Dedifferentiated amniotic fluid mesenchymal stem cell (primary cell): ENCODE measurements at regions not wholly inside any gene's neighbourhood (a gene's known extent, or its start where the extent isn't known, plus 50 kb on each side); places are given as distances from the start of the nearest gene placed in this dataset.
"Not testable (repeated sequence)": the region's sequence is repeated elsewhere in the genome, so short reads cannot be mapped to it uniquely, and the experiment has no call there.

Experiments used
- DNase-seq: peaks from one replicate; pipeline ENCODE4 v3.0.0-alpha.2; 2016; ENCODE audit errors: extremely low spot score

- no peak for DNase-seq
These were observed 614.3 kb upstream of the MIS18BP1 start for GRCh38 chr14:45867046-45867894.

GRCh38 chr14:45838597-45838996, 585.6 kb upstream of the MIS18BP1 start:
- DNase-seq, result no peak

GRCh38 chr14:45819107-45819506, 566.1 kb upstream of the MIS18BP1 start:
- DNase-seq, result no peak

- DNase-seq, result no peak
These were observed 558.2 kb upstream of the MIS18BP1 start for GRCh38 chr14:45811155-45811554.

GRCh38 chr14:45810152-45810872, 557.3 kb upstream of the MIS18BP1 start:
- no peak for DNase-seq

- no peak for DNase-seq
These were observed 554.3 kb upstream of the MIS18BP1 start for GRCh38 chr14:45807178-45807899.

- no peak for DNase-seq
These were observed 546.5 kb upstream of the MIS18BP1 start for GRCh38 chr14:45799511-45799910.

- no peak for DNase-seq
These were observed 545.7 kb upstream of the MIS18BP1 start for GRCh38 chr14:45798659-45799058.

- DNase-seq, result not testable (repeated sequence)
These were observed 543.0 kb upstream of the MIS18BP1 start for GRCh38 chr14:45796006-45796405.

- DNase-seq, result no peak
These were observed 540.1 kb upstream of the MIS18BP1 start for GRCh38 chr14:45793081-45793480.

- DNase-seq, result no peak
These were observed 537.3 kb upstream of the MIS18BP1 start for GRCh38 chr14:45790293-45790692.

GRCh38 chr14:45787167-45787566, 534.2 kb upstream of the MIS18BP1 start:
- no peak for DNase-seq

GRCh38 chr14:45786266-45786665, 533.3 kb upstream of the MIS18BP1 start:
- DNase-seq, result no peak

- no peak for DNase-seq
These were observed 532.2 kb upstream of the MIS18BP1 start for GRCh38 chr14:45785240-45785639.

GRCh38 chr14:45766247-45766646, 513.2 kb upstream of the MIS18BP1 start:
- DNase-seq, result no peak

GRCh38 chr14:45757655-45758054, 504.7 kb upstream of the MIS18BP1 start:
- DNase-seq, result no peak

- not testable (repeated sequence) for DNase-seq
These were observed 503.4 kb upstream of the MIS18BP1 start for GRCh38 chr14:45756412-45756811.

GRCh38 chr14:45743884-45744283, 490.9 kb upstream of the MIS18BP1 start:
- DNase-seq, result no peak

GRCh38 chr14:45742187-45742586, 489.2 kb upstream of the MIS18BP1 start:
- DNase-seq, result no peak

GRCh38 chr14:45728434-45729225, 475.6 kb upstream of the MIS18BP1 start:
- DNase-seq, result no peak

GRCh38 chr14:45727133-45727532, 474.1 kb upstream of the MIS18BP1 start:
- no peak for DNase-seq

- DNase-seq, result no peak
These were observed 468.5 kb upstream of the MIS18BP1 start for GRCh38 chr14:45721472-45721871.
